ENCODE measurements at regions not wholly inside any gene's neighbourhood (a gene's known extent, or its start where the extent isn't known, plus 50 kb on each side); places are given as distances from the start of the nearest gene placed in this dataset.

DNA sequence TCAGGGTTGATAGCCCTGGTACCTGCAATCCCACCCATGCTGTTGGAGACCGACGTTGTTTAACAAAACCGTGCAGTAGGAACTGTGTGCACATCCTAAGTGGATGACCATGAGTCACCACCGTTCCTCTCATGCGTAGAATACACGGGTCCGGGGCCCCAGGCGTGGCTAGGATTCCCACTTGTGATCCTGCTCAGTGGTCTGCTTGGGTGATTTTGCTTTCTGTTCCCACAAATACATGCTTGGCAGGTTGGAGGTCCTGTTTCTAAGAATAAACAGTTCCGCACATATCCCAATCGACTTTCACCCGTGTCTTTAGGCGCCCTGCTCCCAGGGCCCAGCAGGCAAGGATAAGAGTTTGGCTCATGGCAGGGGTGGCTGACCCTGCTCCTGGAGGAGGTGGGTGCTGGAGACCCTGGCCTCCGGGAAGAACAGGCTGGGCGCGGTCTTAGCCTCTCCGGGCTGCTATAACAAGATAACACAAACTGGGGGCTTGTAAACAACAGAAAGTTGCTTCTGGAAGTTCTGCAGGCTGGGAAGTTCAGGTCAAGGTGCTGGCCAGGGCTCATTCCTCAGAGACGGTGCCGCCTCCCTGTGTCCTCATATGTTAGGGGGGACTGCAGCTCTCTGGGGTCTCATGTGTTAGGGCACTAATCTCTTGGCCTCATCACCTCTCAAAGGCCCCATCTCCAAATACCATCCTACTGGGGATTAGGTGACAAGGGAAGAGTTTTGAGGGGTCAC lies 1028.3 kb downstream of the BRD1 start:
- peak; percentile 22 for DNase-seq (ENCODE audit: low spot score)

DNA sequence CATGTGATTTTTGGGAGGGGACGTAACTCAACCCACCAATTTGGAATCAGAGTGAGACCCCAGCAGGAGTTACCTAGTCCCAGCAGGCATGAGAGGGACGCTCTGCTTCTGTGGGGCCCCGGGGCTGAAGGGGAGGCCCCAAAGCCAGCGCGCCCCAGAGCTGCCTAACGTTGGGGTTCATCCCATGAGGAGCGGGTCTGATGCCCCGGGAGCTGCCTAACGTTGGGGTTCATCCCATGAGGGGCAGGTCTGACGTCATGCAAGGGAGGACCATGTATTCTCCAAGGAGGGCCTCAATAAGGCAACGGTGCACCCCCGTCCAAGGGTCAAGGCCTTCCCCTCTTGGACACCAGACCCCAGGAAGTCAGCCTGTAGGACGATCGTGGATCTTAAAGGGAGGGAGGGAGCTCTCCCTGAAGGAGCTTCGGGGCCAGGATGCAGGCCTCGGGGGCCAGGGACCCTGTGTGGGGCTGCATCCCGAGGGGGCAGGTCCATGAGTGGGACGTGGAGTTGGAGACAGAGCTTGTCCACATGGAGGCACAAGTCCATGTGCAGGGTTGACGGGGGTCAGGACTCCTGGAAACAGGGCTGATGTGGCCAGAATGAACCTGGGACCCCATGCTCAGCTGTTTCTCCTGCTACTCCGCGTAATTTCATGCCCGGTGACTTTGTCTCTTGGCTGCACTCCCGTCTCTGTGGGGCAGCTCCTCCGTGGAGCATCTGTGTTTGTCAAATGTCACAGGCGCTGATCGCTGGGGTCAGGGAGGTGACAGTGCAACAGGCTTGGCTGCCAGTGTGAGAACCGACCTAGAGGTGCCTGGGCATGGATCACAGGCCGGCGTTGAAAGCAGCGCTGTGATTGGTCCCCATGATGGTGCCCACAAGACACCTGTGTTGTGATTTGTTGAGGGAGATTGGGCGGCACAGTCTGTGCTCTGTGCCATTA lies 1029.1 kb downstream of the BRD1 start:
- DNase-seq (ENCODE audit: low spot score): peak; percentile 42

DNA sequence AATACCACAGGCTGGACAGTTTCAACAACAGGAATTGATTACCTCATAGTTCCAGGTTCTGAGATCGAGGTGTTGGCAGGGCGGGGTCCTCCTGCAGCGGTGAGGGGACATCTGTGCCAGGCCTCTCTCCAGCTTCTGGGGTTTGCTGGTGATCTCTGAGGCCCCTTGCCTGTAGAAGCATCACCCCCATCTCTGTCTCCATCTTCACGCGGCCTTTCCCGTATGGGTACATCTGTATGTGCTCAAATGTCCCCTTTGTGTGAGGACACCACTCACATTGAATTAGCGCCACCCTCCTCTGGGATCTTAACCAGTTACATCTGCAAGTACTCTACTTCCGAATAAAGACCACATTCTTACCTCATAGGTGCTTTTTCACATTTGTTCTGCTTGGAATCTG lies 1029.9 kb downstream of the BRD1 start:
- DNase-seq (ENCODE audit: low spot score): peak; percentile 12

DNA sequence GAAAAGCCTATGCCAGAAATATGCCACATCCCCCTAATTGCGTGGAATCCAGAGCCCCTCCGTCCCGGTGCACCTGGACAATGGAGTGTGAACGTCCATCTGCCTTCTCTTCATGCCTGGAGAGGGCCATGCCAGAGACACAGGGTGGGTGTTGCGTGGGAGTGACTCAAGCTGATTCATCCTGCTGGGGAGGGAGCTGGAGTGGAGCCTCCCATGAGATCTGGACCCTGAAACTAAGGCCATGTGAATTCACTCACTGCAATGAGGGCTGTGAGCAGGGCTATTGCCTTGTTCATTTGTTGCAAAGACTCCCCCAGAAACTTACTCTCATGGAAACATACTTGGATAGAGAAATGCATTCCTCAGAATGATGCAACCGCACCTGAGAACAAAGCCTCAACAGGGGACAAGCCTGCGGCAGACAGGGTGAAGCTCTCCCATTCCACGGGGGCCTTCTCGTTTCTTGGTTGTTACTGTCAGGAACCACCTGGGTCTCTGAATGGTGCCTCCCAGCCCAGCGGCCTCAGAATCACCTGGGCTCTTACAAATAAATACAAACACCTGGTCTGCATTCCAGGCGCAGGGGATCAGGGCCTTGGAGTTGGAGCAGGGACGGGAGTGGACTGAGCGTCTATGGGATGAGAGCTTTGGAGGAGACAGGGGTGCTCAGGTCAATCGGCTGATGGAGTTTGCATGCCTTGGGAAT lies 1031.2 kb downstream of the BRD1 start:
- DNase-seq (ENCODE audit: low spot score): peak; percentile 41

DNA sequence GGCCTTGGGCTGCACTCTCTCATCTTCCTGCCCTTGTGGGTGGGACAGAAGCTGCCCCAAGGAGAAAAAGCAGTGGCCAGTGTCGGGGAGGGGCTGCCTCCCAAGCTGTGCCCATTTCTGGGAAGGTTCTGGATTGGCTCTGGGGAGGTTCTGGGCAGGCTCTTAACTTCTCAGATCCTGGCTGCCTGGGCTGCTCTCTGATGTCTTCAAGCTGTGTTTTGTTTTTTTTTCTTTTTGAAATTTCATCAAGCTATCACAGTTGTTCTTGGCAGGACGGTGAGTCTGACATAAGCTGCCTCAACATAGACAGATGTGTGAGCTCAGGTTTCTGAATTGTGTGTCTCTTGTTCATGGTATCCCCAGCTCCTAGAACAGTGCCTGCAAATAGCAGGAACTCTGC lies 1032.0 kb downstream of the BRD1 start:
- peak; percentile 19 for DNase-seq (ENCODE audit: low spot score)

DNA sequence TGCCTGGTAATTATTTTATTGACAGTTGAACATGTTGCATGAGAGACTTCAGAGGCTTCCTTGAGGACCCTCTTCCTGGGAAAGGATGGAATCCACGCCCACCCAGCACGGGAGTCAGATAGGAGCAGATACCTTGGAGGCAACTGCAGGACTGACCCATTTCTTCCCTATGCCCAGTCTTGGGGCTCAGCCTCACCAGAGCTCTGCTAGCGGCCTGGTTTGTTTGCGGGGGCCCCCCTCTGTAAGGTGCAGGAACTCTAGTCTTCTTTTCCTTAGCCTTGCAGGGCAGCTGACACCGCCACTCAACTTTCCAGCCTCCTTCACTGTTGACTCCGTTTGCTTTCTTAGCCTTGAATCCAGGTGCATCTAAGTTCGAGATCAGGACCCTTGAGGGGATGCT lies 1032.8 kb downstream of the BRD1 start:
- peak; percentile 15 for DNase-seq (ENCODE audit: low spot score)

DNA sequence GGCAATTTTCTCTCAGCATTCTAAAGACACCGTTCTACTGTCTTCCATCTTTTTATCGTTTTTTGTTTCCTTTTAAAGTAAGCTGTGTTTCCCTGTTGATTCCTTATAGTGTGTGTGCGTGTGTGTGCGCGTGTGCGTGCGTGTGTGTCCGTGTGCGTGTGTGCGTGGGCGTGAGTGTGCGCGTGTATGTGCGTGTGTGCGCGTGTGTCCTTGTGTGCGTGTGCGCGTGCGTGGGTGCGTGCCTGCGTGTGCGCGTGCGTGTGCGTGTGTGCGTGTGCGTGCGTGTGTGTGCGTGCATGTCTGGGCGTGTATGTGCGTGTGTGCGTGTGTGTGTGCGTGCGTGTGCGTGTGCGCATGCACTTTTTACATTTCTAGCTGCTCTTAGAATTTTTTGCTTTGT lies 1033.7 kb downstream of the BRD1 start:
- DNase-seq (ENCODE audit: low spot score): peak; percentile 6

DNA sequence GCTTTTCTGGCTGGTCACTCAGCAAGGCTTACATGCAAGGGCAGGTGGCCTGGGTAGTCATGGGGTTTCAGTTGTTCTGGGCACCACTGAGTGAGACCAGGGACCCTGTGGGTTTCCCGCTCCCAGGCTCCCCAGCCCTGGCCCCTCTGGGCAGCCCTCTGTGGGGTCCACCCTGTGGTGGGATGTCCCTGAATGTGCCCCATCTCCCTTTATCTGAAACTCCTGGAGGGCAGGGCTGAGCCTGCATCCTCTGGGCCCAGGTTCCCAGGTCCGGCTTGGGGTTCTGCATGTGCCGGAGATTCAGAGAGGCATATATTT lies 1041.0 kb downstream of the BRD1 start:
- DNase-seq (ENCODE audit: low spot score): no peak

DNA sequence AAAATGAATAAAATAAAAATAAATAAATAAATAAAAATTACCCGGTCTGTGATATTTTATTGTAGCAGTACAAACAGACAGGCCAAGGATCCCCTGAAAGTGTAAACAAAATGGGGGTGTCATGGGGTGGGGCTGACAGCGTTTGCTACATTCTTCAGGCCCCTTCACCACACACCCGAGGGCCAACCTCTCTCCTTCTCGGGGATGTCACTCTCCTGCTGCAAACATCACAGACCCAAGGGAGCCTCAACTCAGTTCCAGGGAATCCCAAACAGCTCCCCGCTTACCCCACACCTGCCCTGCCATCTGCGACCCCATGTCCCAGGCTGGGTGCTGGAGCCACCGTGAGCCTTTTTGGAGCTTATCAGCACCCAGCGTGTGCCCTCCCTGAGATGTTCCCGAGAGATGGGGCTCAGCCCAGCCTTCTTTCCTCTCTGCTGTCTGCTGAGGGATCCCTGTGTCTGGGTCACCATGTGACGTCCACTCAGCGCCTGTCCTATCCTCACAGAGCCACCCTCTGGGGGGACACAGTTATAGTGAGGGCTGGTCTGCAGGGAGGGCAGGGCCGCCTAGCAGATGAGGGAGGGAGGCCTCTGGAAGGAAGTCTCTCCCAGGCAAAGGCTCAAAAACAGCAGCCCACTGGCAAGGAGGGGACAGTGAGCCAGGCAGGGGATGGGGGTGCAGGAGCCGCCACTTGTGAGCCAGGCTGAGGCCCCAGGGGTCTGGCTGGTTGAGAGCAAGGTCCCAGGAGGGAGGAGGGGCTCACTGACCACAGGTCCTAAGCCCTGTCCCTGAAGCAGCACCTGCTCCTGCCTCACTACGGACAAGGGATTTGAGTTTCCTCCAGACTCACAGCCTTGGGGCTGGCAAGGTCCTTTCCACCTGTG lies 1041.6 kb downstream of the BRD1 start:
- peak; percentile 47 for DNase-seq (ENCODE audit: low spot score)

DNA sequence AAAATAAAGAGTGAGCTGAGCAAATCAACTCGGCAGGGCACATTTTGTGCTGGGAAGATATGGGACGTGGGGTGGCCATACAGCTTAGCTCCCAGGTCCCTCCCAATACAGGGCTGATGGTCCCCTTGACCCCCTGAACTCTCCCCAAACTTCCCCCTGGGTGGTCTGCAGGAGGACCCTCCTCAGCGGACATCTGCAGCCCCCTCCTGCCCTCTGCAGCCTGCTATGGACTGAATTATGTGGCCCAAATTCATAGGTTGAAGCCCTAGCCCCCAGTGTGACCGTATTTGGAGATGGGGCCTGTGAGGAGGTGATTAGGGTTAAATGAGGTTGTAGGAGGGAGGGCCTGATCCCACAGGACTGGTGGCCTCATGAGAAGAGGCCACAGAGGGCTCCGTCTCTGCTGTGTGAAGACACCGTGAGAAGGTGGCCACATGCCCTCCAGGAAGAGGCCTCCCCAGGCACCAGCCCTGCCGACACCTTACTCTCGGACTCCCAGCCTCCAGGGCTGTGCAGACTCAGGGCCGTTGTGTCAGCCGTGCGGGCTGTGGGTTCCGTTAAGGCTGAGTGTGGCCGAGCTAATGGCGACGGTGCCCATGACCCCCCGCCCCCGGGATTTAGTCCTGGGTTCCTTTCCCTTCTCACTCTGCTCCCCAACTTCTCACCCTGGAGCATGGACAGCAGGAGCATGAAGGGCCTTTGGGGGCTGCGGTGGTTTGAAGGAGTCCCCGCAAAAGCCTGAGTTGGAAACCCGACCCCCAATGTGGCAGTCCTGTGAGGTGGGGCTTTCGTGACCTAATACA lies 1042.8 kb downstream of the BRD1 start:
- peak; percentile 37 for DNase-seq (ENCODE audit: low spot score)

DNA sequence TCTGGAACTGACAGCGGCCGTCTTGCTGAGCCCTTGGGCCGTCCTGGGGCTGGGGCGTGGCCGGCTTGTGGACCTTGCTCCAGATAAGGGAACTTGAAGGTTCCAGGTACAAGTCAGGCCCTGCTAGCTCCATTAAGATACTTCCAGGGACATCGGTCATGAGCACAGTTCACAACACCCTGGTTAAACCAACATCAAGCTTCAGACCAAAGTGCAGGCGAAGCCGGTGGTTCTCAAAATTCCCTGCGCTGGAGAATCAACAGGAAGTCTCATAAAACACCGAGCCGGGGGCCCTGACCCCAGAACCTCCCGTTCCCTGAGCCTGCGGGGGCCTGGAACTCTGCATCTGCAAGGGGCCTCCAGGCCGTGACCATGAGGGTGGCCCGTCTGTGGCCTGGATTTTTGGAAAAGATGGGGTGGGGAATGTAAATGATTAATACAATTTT lies 1043.8 kb downstream of the BRD1 start:
- DNase-seq (ENCODE audit: low spot score): peak; percentile 34

DNA sequence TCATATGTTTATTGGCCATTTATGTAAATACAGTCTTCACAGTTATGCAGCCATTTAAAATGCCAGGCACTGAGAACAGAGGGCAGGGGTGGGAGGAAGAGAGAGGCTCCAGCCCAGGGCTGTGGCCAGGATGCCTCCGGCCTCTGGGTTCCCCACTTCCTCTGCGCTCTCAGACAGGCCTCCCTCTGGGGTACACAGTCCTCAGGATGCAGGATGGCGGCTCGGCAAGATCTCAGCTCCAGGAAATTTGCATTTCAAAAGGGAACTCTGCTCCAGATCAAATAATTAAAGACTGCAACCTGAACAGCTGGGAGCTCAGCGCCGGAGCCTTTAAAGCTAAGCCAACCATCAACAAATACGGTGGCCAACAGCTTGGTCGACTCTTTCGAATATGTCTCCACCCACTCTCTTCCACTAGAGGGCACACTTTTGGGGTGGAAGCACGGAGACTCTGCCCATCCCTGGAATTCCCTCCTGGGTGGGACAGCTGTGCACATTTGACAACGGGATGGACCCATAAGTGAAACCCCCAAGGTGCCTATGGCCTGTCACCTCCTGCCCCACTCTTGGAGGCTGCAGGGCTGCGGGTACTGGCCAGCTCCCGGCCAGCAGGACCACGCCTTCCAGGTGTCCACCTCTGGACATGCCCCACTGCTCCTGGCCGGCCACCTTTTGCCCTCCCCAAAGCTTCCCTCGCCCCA lies 1044.7 kb downstream of the BRD1 start:
- peak; percentile 57 for DNase-seq (ENCODE audit: low spot score)

DNA sequence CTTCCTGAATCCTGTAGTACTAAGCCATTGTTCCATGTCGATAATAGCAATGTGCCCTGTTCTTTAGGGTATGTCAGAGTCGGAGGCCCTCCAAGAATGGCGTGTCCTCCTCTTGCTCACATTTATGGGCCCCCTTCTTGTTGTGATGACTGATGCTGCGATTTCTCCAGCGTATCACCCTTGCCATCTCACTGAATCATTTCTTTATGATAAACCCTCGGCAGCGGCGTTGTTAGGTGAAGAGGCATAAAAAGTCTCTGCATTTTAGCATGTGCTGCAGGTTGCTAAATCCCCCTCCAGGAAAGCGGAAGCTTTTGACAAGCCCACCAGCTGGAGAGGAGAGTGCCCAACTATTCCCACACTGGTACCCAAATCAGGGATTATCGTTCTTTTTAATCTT lies 1045.3 kb downstream of the BRD1 start:
- DNase-seq (ENCODE audit: low spot score): peak; percentile 22

DNA sequence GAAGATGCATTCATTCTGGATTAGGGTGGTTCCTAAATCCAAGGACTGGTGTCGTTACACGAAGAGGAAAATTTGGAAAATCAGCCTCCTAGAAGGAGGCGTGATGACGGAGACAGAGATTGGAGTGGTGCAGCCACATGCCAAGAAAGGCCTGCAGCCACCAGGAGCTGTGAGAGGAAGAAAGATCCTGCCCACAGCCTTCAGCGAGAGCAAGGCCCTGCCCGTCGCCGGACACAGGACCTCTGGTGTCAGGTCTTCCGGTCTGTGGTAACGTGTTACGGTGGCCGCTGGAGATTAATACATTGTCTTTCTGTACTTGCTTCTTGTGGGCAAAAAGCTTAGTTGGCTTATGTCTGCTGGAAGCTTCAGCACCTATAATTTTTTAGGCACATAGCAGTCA lies 1045.8 kb downstream of the BRD1 start:
- peak; percentile 37 for DNase-seq (ENCODE audit: low spot score)

DNA sequence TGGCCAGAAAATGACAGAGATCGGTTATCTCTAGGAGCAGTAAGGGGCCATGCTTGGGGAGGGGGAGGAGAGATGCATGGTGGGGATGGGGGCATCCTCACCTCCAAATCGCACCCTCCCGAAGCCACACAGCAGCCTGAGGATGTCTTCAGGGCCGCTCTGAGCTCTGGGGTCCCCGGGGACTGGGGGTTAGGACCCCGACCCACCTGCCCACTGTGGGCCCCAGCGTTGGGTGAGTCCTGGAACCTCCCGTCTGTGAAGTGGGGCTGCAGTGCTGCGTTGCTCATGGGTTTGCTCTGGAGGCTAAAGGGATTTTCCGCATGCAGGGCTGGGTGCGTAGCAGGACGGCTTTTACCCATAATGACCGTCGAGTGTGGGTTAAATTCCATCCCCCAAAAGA lies 1046.3 kb downstream of the BRD1 start:
- DNase-seq (ENCODE audit: low spot score): peak; percentile 25

DNA sequence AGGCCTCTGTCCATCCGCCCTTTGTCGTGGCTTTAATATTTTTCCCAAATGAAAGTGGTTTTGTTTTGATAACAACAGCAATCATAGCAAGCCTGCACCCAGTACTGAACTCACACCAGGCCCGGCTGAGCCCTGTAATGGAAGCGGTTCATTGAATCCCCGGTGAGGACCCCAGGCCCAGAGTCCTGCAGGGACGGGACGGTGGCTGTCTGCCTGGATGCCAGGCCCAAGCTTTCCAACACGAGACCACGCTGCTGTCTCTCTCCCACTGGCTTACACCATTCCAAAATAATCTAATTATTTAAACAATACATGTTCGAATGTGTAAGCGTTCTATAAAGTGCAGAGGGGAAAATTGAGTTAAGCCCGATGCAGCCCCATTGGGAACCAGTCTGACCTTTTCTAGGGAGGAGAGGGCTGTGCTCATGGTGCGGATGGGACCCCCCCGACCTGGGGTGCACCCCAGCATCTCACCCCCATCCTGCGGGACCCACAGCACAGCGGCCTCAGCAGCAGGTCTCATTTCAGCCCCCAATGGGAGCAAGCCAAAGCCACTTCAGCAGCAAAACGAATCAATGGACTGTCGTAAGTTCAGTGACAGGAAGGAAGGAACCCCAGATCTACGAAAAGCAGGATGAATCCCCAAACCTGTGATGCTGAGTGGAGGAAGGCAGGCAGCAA lies 1046.9 kb downstream of the BRD1 start:
- peak; percentile 28 for DNase-seq (ENCODE audit: low spot score)

DNA sequence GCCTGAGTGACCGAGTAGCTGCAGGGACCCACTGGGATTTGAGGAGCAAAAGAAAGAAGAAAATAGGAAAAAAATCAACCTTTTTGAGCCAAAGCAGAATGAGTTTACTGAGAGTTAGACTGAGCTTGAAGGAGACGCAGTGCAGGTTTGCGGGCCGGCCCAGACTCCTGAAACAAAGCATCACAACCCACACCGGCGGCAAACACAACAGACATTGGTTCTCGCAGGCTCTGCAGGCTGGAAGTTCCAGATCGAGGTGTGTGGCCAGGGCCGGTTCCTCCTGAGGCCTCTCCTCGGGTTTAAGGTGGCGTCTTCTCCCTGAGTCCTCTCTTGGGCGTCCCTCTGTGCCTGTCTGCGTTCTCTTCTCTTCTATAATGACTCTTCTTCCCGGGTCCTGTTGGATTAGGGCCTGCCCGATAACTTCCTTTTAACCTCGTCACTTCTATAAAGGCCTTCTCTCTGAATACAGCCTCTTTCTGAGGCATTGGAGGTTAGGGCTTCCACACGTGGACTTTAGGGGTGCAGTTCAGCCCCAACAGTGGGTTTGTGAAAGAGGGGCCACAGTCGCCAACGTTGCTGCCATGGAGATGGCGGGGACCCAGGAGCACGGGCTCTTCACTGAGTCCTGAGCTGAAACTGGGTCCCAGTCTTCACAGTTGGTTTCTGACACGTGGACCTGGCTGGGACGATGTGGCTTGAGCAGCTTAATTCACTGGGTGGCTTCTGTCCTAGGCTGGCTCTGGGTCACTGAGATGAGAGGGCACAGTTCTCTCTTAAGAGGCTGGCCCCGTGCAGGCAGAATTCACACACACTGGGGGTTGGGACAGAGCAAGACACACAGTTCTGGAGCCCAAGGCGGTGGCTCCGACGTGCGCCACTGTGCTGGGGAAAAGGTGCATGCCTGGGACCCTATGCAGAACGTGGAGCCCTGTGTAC lies 1047.7 kb downstream of the BRD1 start:
- peak; percentile 34 for DNase-seq (ENCODE audit: low spot score)

DNA sequence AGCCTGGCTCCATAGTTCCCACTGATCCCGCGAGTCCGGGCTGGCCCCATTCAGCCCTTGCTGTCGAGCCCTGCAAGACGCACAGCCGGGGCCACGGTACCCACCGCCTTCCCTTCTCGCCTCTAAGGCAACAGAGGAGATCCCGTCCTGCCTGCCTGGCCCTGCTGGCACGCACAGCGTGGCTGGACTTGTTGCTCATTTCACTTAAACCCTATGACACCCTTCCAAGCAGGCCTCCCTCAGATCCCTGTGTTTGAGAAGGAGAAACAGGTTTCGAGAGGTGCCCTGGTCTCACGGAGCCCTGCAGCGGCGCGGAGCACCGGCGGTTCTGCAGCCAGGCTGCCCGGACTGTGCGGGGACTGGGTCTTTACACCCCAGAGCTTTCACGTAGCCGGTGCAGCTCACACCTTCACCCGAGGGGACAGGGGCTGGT lies 1048.4 kb downstream of the BRD1 start:
- peak; percentile 28 for DNase-seq (ENCODE audit: low spot score)
